Gastrocnemius medialis (tissue), 4 donors: ENCODE measurements at regions not wholly inside any gene's neighbourhood (a gene's known extent, or its start where the extent isn't known, plus 50 kb on each side); places are given as distances from the start of the nearest gene placed in this dataset.

Experiments
- ATAC-seq, 2 donors: fragments of 150-250 bp; one replicate each; pipeline ENCODE4 v1.9.1; 2016
- DNase-seq, 2 donors: peaks; one replicate each; pipeline ENCODE4 v3.0.0-alpha.2; 2019
- H3K27ac ChIP-seq, 4 donors: fragments of 200-600 bp; sonication (generic); 1 replicate in 1 of 4; 2 replicates in 3 of 4; pipeline ENCODE4 v1.5.1; 2016 to 2018; ENCODE audit warnings: mild to moderate bottlenecking in 2 of 4, moderate library complexity in 1 of 4
- H3K27me3 ChIP-seq, 3 donors: fragments of 200-600 bp; sonication (generic) in 2 of 3; 1 replicate in 1 of 3; 2 replicates in 2 of 3; pipeline versions ENCODE4 v1.5.1 to v1.6.0; 2016 to 2019; ENCODE audit warnings: mild to moderate bottlenecking in 1 of 3, moderate library complexity in 1 of 3
- H3K36me3 ChIP-seq, 2 donors: fragments of 200-600 bp; sonication (generic) in 1 of 2; one replicate each; pipeline ENCODE4 v1.5.1; 2017 to 2018
- H3K4me1 ChIP-seq, 2 donors: fragments of 200-600 bp; sonication (generic) in 1 of 2; one replicate each; pipeline ENCODE4 v1.5.1; 2016 to 2017; ENCODE audit warnings: mild to moderate bottlenecking in 2 of 2
- H3K4me3 ChIP-seq, 4 donors: fragments of 200-600 bp; sonication (generic) in 3 of 4; 1 replicate in 1 of 4; 2 replicates in 3 of 4; pipeline ENCODE4 v1.5.1; 2016 to 2019; ENCODE audit warnings: mild to moderate bottlenecking in 2 of 4
- H3K9me3 ChIP-seq, 3 donors: fragments of 200-600 bp; sonication (generic) in 2 of 3; 1 replicate in 1 of 3; 2 replicates in 2 of 3; pipeline ENCODE4 v1.5.1; 2016 to 2019
- CTCF ChIP-seq, 5 experiments: fragments of 450-650 bp in 3 of 5; fragments of 200-600 bp in 2 of 5; sonication (generic) in 2 of 5; IDR thresholded peaks in 4 of 5; conservative IDR thresholded peaks in 1 of 5; 1 replicate in 4 of 5; 2 replicates in 1 of 5; pipeline ENCODE4 v1.5.1; 2016 to 2019; ENCODE audit warnings: antibody characterized with exemption in 5 of 5, mild to moderate bottlenecking in 3 of 5, moderate library complexity in 3 of 5
- POLR2A ChIP-seq, 2 donors: fragments of 450-650 bp; IDR thresholded peaks; one replicate each; pipeline ENCODE4 v1.6.1; 2017; ENCODE audit warnings: antibody characterized with exemption in 2 of 2, mild to moderate bottlenecking in 2 of 2, moderate library complexity in 2 of 2
- in situ Hi-C, 4 donors: fragments of 200-750 bp; cut with MboI; loops; one replicate each; pipeline versions ENCODE4 v1.15.0 to v1.8.0; 2017; ENCODE audit warnings: low sequenced_read_pairs in 4 of 4
- intact Hi-C: fragments of 100-400 bp; cut with DNase I; formaldehyde crosslinking; loops from one replicate; pipeline ENCODE4 v1.15.1; 2023; ENCODE audit warnings: low total_unique reads

DNA sequence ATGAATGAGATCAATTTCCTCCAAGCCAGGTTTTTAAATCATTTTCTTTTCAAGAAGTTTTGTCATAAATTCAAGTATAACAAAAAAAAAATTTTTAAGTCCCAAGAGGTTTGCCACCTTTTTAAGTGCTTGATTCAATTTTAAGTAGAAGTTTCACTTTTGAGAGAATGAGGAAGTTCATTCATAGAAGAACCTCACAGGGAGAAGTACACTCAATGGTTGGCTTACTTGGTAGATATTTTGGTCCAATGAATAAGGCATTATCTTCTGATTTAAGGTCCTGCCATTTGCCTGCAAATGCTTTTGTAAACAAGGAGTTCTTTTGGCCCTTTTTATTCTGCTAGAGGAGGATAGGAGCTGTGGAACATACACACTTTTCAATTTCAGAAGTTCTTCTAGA is 96.7 kb upstream of the NOVA1 start:
- in situ Hi-C loops (no loop called here), intact Hi-C loops (no loop called here)
- TF ChIP-seq CTCF (IDR thresholded peaks at IDR 0.05 in 4 of 5, conservative IDR thresholded peaks at IDR 0.05 in 1 of 5) (no peak), POLR2A (IDR thresholded peaks at IDR 0.05) (no peak)
- Histone ChIP-seq H3K27ac (no peak overlapping the region), H3K27me3 (no peaks in the 10 kb centered on the region), H3K9me3 (no peaks in the 10 kb centered on the region), H3K4me1 (no peaks in the 10 kb centered on the region), H3K36me3 (no peaks in the 10 kb centered on the region), H3K4me3 (no peak overlapping the region)
- no peak for DNase-seq
- ATAC-seq: no peak

GRCh38 chr14:26702721-26703230 is 104.9 kb upstream of the NOVA1 start:
- Histone ChIP-seq H3K36me3 (no peaks in the 10 kb centered on the region), H3K4me3 (no peak overlapping the region), H3K27ac (no peak overlapping the region), H3K9me3 (no peaks in the 10 kb centered on the region), H3K27me3 (no peaks in the 10 kb centered on the region), H3K4me1 (no peaks in the 10 kb centered on the region)
- intact Hi-C loops: no loop called here
- TF ChIP-seq CTCF (IDR thresholded peaks at IDR 0.05 in 4 of 5, conservative IDR thresholded peaks at IDR 0.05 in 1 of 5) (no peak), POLR2A (IDR thresholded peaks at IDR 0.05) (no peak)
- DNase-seq (no peak), ATAC-seq (no peak)
- in situ Hi-C loops: no loop called here

- Histone ChIP-seq H3K27me3 (no peaks in the 10 kb centered on the region), H3K4me1 (no peaks in the 10 kb centered on the region), H3K27ac (no peak overlapping the region), H3K9me3 (no peaks in the 10 kb centered on the region), H3K4me3 (no peak overlapping the region), H3K36me3 (no peaks in the 10 kb centered on the region)
- intact Hi-C loops (no loop called here), in situ Hi-C loops (no loop called here)
- ATAC-seq: no peak
- TF ChIP-seq CTCF (IDR thresholded peaks at IDR 0.05 in 4 of 5, conservative IDR thresholded peaks at IDR 0.05 in 1 of 5): no peak
- DNase-seq: no peak
Measured at GRCh38 chr14:26703686-26704366, 106.0 kb upstream of the NOVA1 start.

- intact Hi-C loops: no loop called here
- H3K36me3 ChIP-seq: no peaks in the 10 kb centered on the region
- H3K4me3 ChIP-seq: no peak overlapping the region
- ATAC-seq (no peak), DNase-seq (no peak)
- no peaks in the 10 kb centered on the region for H3K9me3 ChIP-seq
- in situ Hi-C loops: no loop called here
- TF ChIP-seq POLR2A (IDR thresholded peaks at IDR 0.05) (no peak), CTCF (IDR thresholded peaks at IDR 0.05 in 4 of 5, conservative IDR thresholded peaks at IDR 0.05 in 1 of 5) (no peak)
- H3K4me1 ChIP-seq: no peaks in the 10 kb centered on the region
- no peaks in the 10 kb centered on the region for H3K27me3 ChIP-seq
- no peak overlapping the region for H3K27ac ChIP-seq
Measured at GRCh38 chr14:26707234-26707633, 109.4 kb upstream of the NOVA1 start.

GRCh38 chr14:26709019-26709418 is 111.2 kb upstream of the NOVA1 start:
- TF ChIP-seq POLR2A (IDR thresholded peaks at IDR 0.05): no peak
- intact Hi-C loops: no loop called here
- no peak overlapping the region for H3K27ac ChIP-seq

More at GRCh38 chr14:26709019-26709418, 111.2 kb upstream of the NOVA1 start:
- H3K4me1 ChIP-seq: no peaks in the 10 kb centered on the region
- DNase-seq (no peak), ATAC-seq (no peak)
- no peak overlapping the region for H3K4me3 ChIP-seq
- no peaks in the 10 kb centered on the region for H3K9me3 ChIP-seq
- in situ Hi-C loops: no loop called here
- no peaks in the 10 kb centered on the region for H3K27me3 ChIP-seq
- H3K36me3 ChIP-seq: no peaks in the 10 kb centered on the region
